Cardiac septum (tissue), 1 donor: ENCODE measurements at regions not wholly inside any gene's neighbourhood (a gene's known extent, or its start where the extent isn't known, plus 50 kb on each side); places are given as distances from the start of the nearest gene placed in this dataset.

ENCODE experiments used
- DNase-seq: peaks from one replicate; pipeline ENCODE4 v3.0.0-alpha.2; 2020; ENCODE audit warnings: low spot score
- intact Hi-C: fragments of 100-400 bp; cut with DNase I; formaldehyde crosslinking; loops from one replicate; pipeline ENCODE4 v1.14.0; 2022
- donor health status: DM: no; HTN: no; CAD: no.

GRCh38 chr16:35868630-35869029 is 2409.2 kb downstream of the TP53TG3F start:
- intact Hi-C loops: no loop called here
- no peak for DNase-seq

- DNase-seq: no peak
- intact Hi-C loops: no loop called here
Observed at GRCh38 chr16:35873472-35873871, 2414.1 kb downstream of the TP53TG3F start.

- intact Hi-C loops: no loop called here
- no peak for DNase-seq
Observed at GRCh38 chr16:35881654-35882053, 2422.2 kb downstream of the TP53TG3F start.

- intact Hi-C loops: no loop called here
- no peak for DNase-seq
Observed at GRCh38 chr16:35906440-35906839, 2447.0 kb downstream of the TP53TG3F start.

- intact Hi-C loops: no loop called here
- DNase-seq: no peak
Observed at GRCh38 chr16:35908152-35908551, 2448.7 kb downstream of the TP53TG3F start.

GRCh38 chr16:35908942-35909341 is 2449.5 kb downstream of the TP53TG3F start:
- intact Hi-C loops: no loop called here
- DNase-seq: no peak

GRCh38 chr16:35909351-35909954 is 2450.0 kb downstream of the TP53TG3F start:
- intact Hi-C loops: no loop called here
- DNase-seq: peak; percentile 24

GRCh38 chr16:35910409-35910808 is 2451.0 kb downstream of the TP53TG3F start:
- intact Hi-C loops: no loop called here
- DNase-seq: no peak

- DNase-seq: no peak
- intact Hi-C loops: no loop called here
Observed at GRCh38 chr16:35911899-35912298, 2452.5 kb downstream of the TP53TG3F start.

GRCh38 chr16:35931722-35932121 is 2472.3 kb downstream of the TP53TG3F start:
- intact Hi-C loops: no loop called here
- DNase-seq: no peak
